ENCODE measurements at regions not wholly inside any gene's neighbourhood (a gene's known extent, or its start where the extent isn't known, plus 50 kb on each side); places are given as distances from the start of the nearest gene placed in this dataset.

- no peaks in the 10 kb centered on the region for H3K9me2 ChIP-seq (ENCODE audit: insufficient read depth)
- Mint-ChIP-seq H3K9me3 (no peaks in the 10 kb centered on the region; the same call in 2 of the 3 replicates), H3K4me1 (peaks cover 49% of the 10 kb centered on the region), H3K27ac (no peak overlapping the region), H3K27me3 (ENCODE audit: insufficient read depth, low read depth, poor library complexity) (peaks cover 96% of the 10 kb centered on the region), H3K4me3 (peak overlapping the region; percentile 88), H3K36me3 (ENCODE audit: low read depth) (no peaks in the 10 kb centered on the region)
- H3K4me3 ChIP-seq: peak overlapping the region; percentile 91
- H3K4me2 ChIP-seq: peak overlapping the region; percentile 95
- peak; percentile 54 for DNase-seq (ENCODE audit: low spot score)
- no peaks in the 10 kb centered on the region for H3K79me2 ChIP-seq (replicated peaks; ENCODE audit: insufficient read depth)
- H3K4me1 ChIP-seq (ENCODE audit: insufficient read depth): peaks cover 60% of the 10 kb centered on the region
- H2AFZ ChIP-seq: peak overlapping the region; percentile 59; the same call in 1 of the 2 replicates
- 0 out of 2 replicates have a peak, but pooled peaks cover 12% of the 10 kb centered on the region for H3F3A ChIP-seq (replicated peaks; ENCODE audit: low read depth)
- peaks cover 92% of the 10 kb centered on the region for H3K27me3 ChIP-seq (ENCODE audit: insufficient read depth)
- H3K36me3 ChIP-seq (ENCODE audit: insufficient read depth): no peaks in the 10 kb centered on the region; the same call in 1 of the 2 replicates
- H4K20me1 ChIP-seq (replicated peaks; ENCODE audit: insufficient read depth): peaks cover 12% of the 10 kb centered on the region
- ATAC-seq: no peak
- no peak for TF ChIP-seq NANOG (IDR thresholded peaks at IDR 0.05; ENCODE audit: borderline replicate concordance)
- peak; percentile 49 for TF ChIP-seq EZH2 (IDR thresholded peaks at IDR 0.05; ENCODE audit: low read depth, unreplicated experiment)
- no peak overlapping the region for H3K27ac ChIP-seq (ENCODE audit: low read depth)
These were observed 102.0 kb upstream of the HSD17B12 start for GRCh38 chr11:43578346-43579170.

- no peaks in the 10 kb centered on the region for H3K79me2 ChIP-seq (replicated peaks; ENCODE audit: insufficient read depth)
- H3K9me2 ChIP-seq (ENCODE audit: insufficient read depth): no peaks in the 10 kb centered on the region
- peaks cover 48% of the 10 kb centered on the region for H3K4me1 Mint-ChIP-seq
- peak overlapping the region; percentile 76 for H3K4me2 ChIP-seq
- peak; percentile 19 for ATAC-seq
- H3K27ac ChIP-seq (ENCODE audit: low read depth): no peak overlapping the region
- H3K36me3 Mint-ChIP-seq (ENCODE audit: low read depth): no peaks in the 10 kb centered on the region
- peak; percentile 85 for DNase-seq (ENCODE audit: low spot score)
- H3K36me3 ChIP-seq (ENCODE audit: insufficient read depth): no peaks in the 10 kb centered on the region; the same call in 1 of the 2 replicates
- peaks cover 96% of the 10 kb centered on the region for H3K27me3 Mint-ChIP-seq (ENCODE audit: insufficient read depth, low read depth, poor library complexity)
- peak overlapping the region; percentile 91 for H3K4me3 ChIP-seq
- TF ChIP-seq EZH2phosphoT487 (IDR thresholded peaks at IDR 0.05; ENCODE audit: unreplicated experiment) (no peak), CREB1 (CRISPR knock-in tag; IDR thresholded peaks at IDR 0.05; ENCODE audit: low read depth) (no peak), JUNB (IDR thresholded peaks at IDR 0.05; ENCODE audit: unreplicated experiment) (no peak), ETS1 (IDR thresholded peaks at IDR 0.05) (no peak), NANOG (IDR thresholded peaks at IDR 0.05; ENCODE audit: borderline replicate concordance) (no peak), EZH2 (IDR thresholded peaks at IDR 0.05; ENCODE audit: low read depth, unreplicated experiment) (peak; percentile 68), ZNF114 (CRISPR knock-in tag; IDR thresholded peaks at IDR 0.05) (no peak), CTCF (conservative IDR thresholded peaks at IDR 0.05; ENCODE audit: low read depth in 2 of 2) (peak; percentile 19 to 30; a peak in 2 of 4 replicates), REST (IDR thresholded peaks at IDR 0.05; ENCODE audit: unreplicated experiment) (no peak), ZNF331 (CRISPR knock-in tag; IDR thresholded peaks at IDR 0.05; ENCODE audit: low read depth) (no peak)
- peaks cover 92% of the 10 kb centered on the region for H3K27me3 ChIP-seq (ENCODE audit: insufficient read depth)
- H3K4me3 Mint-ChIP-seq: peak overlapping the region; percentile 88
- no peak overlapping the region for H3K27ac Mint-ChIP-seq
- H3K4me1 ChIP-seq (ENCODE audit: insufficient read depth): peaks cover 57% of the 10 kb centered on the region
- H4K20me1 ChIP-seq (replicated peaks; ENCODE audit: insufficient read depth): peaks cover 12% of the 10 kb centered on the region
- H3F3A ChIP-seq (replicated peaks; ENCODE audit: low read depth): 0 out of 2 replicates have a peak, but pooled peaks cover 12% of the 10 kb centered on the region
- H3K9me3 Mint-ChIP-seq: no peaks in the 10 kb centered on the region; the same call in 2 of the 3 replicates
- H2AFZ ChIP-seq: peak overlapping the region; percentile 96
These were observed 101.2 kb upstream of the HSD17B12 start for GRCh38 chr11:43579171-43579918.

Data from GM23338 (cell line).